A549 (cell line): ENCODE measurements at regions not wholly inside any gene's neighbourhood (a gene's known extent, or its start where the extent isn't known, plus 50 kb on each side); places are given as distances from the start of the nearest gene placed in this dataset.

ENCODE experiments used
- ATAC-seq, 2 experiments: fragments of 200-7000 bp in 1 of 2; fragments of >200 bp in 1 of 2; cut with Nextera tagmentation in 1 of 2; cut with Tn5 transposase in 1 of 2; 3 replicates each; pipeline versions ENCODE4 v1.8.0 to v1.9.1; 2018 to 2020; ENCODE audit warnings: mild to moderate bottlenecking in 1 of 2, moderate library complexity in 1 of 2
- CTCF ChIA-PET: fragments of 300-600 bp; sonication (Branson Sonifier 250); formaldehyde crosslinking; extraction: SDS; loops from one replicate; lab custom pipeline; 2021; ENCODE audit warnings: antibody characterized with exemption, inconsistent platforms; lab: Yijun Ruan, JAX
- POLR2A ChIA-PET: fragments of 350-600 bp; formaldehyde crosslinking; extraction: SDS; loops from one replicate; lab custom pipeline; 2021; ENCODE audit warnings: antibody characterized with exemption, inconsistent platforms; lab: Yijun Ruan, JAX
- DNase-seq, 2 experiments: peaks; one replicate each; pipeline versions ENCODE4 v3.0.0 to v3.0.0-alpha.2; 2011 to 2016; ENCODE audit warnings: low read depth in 1 of 2, low spot score in 1 of 2
- FAIRE-seq: peaks from 2 replicates; lab custom pipeline; 2011; peaks lifted over from hg19 to GRCh38; lab: Jason Lieb, UNC
- H3K27ac ChIP-seq, 2 experiments: fragments of >200 bp; sonication (Bioruptor Twin); formaldehyde crosslinking; 3 replicates each; pipeline ENCODE4 v1.5.1; 2016 to 2017
- H3K4me1 ChIP-seq: fragments of >200 bp; sonication (Bioruptor Twin); formaldehyde crosslinking; 3 replicates; pipeline ENCODE4 v1.6.1; 2016
- H3K4me2 ChIP-seq: fragments of >200 bp; sonication (Bioruptor Twin); formaldehyde crosslinking; 3 replicates; pipeline ENCODE4 v1.6.1; 2016
- H3K4me3 ChIP-seq: fragments of >200 bp; sonication (Bioruptor Twin); formaldehyde crosslinking; 3 replicates; pipeline ENCODE4 v1.5.1; 2016
- H3K9me3 ChIP-seq: fragments of >200 bp; sonication (Bioruptor Twin); formaldehyde crosslinking; 3 replicates; pipeline ENCODE4 v1.6.1; 2016
- CBX2 ChIP-seq: fragments of 200-600 bp; sonication (generic); IDR thresholded peaks from 2 replicates; pipeline ENCODE4 v1.6.1; 2016; ENCODE audit warnings: low read depth, mild to moderate bottlenecking, borderline replicate concordance
- CEBPB ChIP-seq, 2 experiments: fragments of >200 bp in 1 of 2; sonication (Bioruptor Twin) in 1 of 2; formaldehyde crosslinking in 1 of 2; IDR thresholded peaks; 2 replicates each; pipeline ENCODE4 v1.6.1; 2012 to 2016
- CHD2 ChIP-seq: fragments of 150-350 bp; IDR thresholded peaks from 2 replicates; pipeline ENCODE4 v1.6.1; 2014; ENCODE audit warnings: low read length; ENCODE audit not compliant: partially characterized antibody
- ELK1 ChIP-seq: fragments of 150-350 bp; IDR thresholded peaks from 2 replicates; pipeline ENCODE4 v1.6.1; 2014; ENCODE audit warnings: low read depth, mild to moderate bottlenecking, low read length
- EP300 ChIP-seq, 2 experiments: fragments of >200 bp; sonication (Bioruptor Twin); formaldehyde crosslinking; IDR thresholded peaks; 2 replicates in 1 of 2; 3 replicates in 1 of 2; pipeline ENCODE4 v1.6.1; 2016 to 2017
- GATA3 ChIP-seq: IDR thresholded peaks from 2 replicates; pipeline ENCODE4 v1.6.1; 2012; ENCODE audit warnings: borderline replicate concordance
- HOXA7 ChIP-seq: fragments of 250-450 bp; sonication (Bioruptor Pico); IDR thresholded peaks from 2 replicates; pipeline ENCODE4 v1.5.0; 2020; ENCODE audit warnings: mild to moderate bottlenecking, moderate library complexity
- HOXB5 ChIP-seq: fragments of 250-450 bp; sonication (Bioruptor Pico); IDR thresholded peaks from 2 replicates; pipeline ENCODE4 v1.5.0; 2020; ENCODE audit warnings: mild to moderate bottlenecking, moderate library complexity
- JUNB ChIP-seq: fragments of >200 bp; sonication (Bioruptor Twin); formaldehyde crosslinking; IDR thresholded peaks from 2 replicates; pipeline ENCODE4 v1.6.1; 2016
- MAFK ChIP-seq: fragments of 450-650 bp; IDR thresholded peaks from 2 replicates; pipeline ENCODE4 v1.6.1; 2014; ENCODE audit not compliant: partially characterized antibody
- NFE2L2 ChIP-seq: fragments of 150-350 bp; conservative IDR thresholded peaks from 2 replicates; pipeline ENCODE4 v1.6.1; 2014; ENCODE audit warnings: low read length
- NPAS2 ChIP-seq: fragments of 250-450 bp; sonication (Bioruptor Pico); IDR thresholded peaks from 2 replicates; pipeline ENCODE4 v1.8.0; 2022; ENCODE audit warnings: mild to moderate bottlenecking, moderate library complexity, borderline replicate concordance
- POLR2A ChIP-seq: IDR thresholded peaks from 2 replicates; pipeline ENCODE4 v1.6.1; 2012; ENCODE audit warnings: mild to moderate bottlenecking, low read length
- RARB ChIP-seq: fragments of 250-450 bp; sonication (Bioruptor Pico); IDR thresholded peaks from 2 replicates; pipeline ENCODE4 v1.8.0; 2021; ENCODE audit warnings: mild to moderate bottlenecking, moderate library complexity
- SMC3 ChIP-seq: fragments of >200 bp; sonication (Bioruptor Twin); formaldehyde crosslinking; IDR thresholded peaks from 3 replicates; pipeline ENCODE4 v1.6.1; 2018; ENCODE audit warnings: inconsistent platforms
- TFCP2L1 ChIP-seq: fragments of 250-450 bp; sonication (Bioruptor Pico); IDR thresholded peaks from 2 replicates; pipeline ENCODE4 v1.5.0; 2021; ENCODE audit warnings: mild to moderate bottlenecking
- ZNF302 ChIP-seq: fragments of 250-450 bp; sonication (Bioruptor Pico); IDR thresholded peaks from 2 replicates; pipeline ENCODE4 v1.9.0; 2021; ENCODE audit warnings: inconsistent platforms, mild to moderate bottlenecking, moderate library complexity
- WGBS: methylation state at CpG from one replicate; pipeline ENCODE4 v1.1.6; 2017; ENCODE audit errors: missing lambda C conversion rate; 5-methylcytosine and 5-hydroxymethylcytosine counted together
- TF ChIP-seq, protein P1 (sequence below): fragments of 250-450 bp; sonication (Bioruptor Pico); IDR thresholded peaks from 2 replicates; pipeline ENCODE4 v1.5.0; 2020; ENCODE audit warnings: low read depth, mild to moderate bottlenecking, moderate library complexity
- TF ChIP-seq, protein P2 (sequence below): fragments of 450-650 bp; IDR thresholded peaks from 2 replicates; pipeline ENCODE4 v1.6.1; 2014; ENCODE audit warnings: antibody characterized with exemption
- TF ChIP-seq, protein P3 (sequence below): fragments of 250-450 bp; sonication (Bioruptor Pico); IDR thresholded peaks from 2 replicates; pipeline ENCODE4 v1.5.0; 2021; ENCODE audit warnings: mild to moderate bottlenecking, moderate library complexity, borderline replicate concordance

- TF ChIP-seq HOXA7 (CRISPR knock-in tag) (peak; percentile 67; the same call in 1 of the 2 replicates), CEBPB (IDR thresholded peaks at IDR 0.05) (peak; percentile 47 to 54; a peak in 2 of 4 replicates), RARB (CRISPR knock-in tag) (peak; percentile 88), POLR2A (no peak), HOXB5 (CRISPR knock-in tag) (no peak)
- TF ChIP-seq, protein P1, sequence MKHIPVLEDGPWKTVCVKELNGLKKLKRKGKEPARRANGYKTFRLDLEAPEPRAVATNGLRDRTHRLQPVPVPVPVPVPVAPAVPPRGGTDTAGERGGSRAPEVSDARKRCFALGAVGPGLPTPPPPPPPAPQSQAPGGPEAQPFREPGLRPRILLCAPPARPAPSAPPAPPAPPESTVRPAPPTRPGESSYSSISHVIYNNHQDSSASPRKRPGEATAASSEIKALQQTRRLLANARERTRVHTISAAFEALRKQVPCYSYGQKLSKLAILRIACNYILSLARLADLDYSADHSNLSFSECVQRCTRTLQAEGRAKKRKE: peak; percentile 26; the same call in 1 of the 2 replicates
Observed at GRCh38 chr9:21683484-21684175, 118.8 kb upstream of the MTAP start (continued).

- ChIA-PET CTCF (interaction anchor here (0.5 to 1.4 kb wide), 3 partner anchors 11 to 93 kb away, joined by 3 to 6 read pairs (median 3); no protein-coding TSS in a partner anchor), POLR2A (interaction anchor here (0.9 to 4.8 kb wide), 8 partner anchors 67 to 132 kb away, joined by 3 to 61 read pairs (median 6); partner anchors contain the start of gene MTAP)
- no peak for DNase-seq
- Histone ChIP-seq H3K4me3 (peak overlapping the region; percentile 17; the same call in 1 of the 3 replicates), H3K4me2 (peak overlapping the region; percentile 82), H3K27ac (peak overlapping the region; percentile 92 to 94), H3K9me3 (no peaks in the 10 kb centered on the region), H3K4me1 (peaks cover 90% of the 10 kb centered on the region)
- TF ChIP-seq, protein P2, sequence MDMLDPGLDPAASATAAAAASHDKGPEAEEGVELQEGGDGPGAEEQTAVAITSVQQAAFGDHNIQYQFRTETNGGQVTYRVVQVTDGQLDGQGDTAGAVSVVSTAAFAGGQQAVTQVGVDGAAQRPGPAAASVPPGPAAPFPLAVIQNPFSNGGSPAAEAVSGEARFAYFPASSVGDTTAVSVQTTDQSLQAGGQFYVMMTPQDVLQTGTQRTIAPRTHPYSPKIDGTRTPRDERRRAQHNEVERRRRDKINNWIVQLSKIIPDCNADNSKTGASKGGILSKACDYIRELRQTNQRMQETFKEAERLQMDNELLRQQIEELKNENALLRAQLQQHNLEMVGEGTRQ: no peak
- TF ChIP-seq SMC3: no peak
- TF ChIP-seq HOXB5 (CRISPR knock-in tag): no peak
- no peak for TF ChIP-seq JUNB
- no peak for TF ChIP-seq ZNF302 (CRISPR knock-in tag)
- no peak for TF ChIP-seq CHD2
- TF ChIP-seq, protein P3, sequence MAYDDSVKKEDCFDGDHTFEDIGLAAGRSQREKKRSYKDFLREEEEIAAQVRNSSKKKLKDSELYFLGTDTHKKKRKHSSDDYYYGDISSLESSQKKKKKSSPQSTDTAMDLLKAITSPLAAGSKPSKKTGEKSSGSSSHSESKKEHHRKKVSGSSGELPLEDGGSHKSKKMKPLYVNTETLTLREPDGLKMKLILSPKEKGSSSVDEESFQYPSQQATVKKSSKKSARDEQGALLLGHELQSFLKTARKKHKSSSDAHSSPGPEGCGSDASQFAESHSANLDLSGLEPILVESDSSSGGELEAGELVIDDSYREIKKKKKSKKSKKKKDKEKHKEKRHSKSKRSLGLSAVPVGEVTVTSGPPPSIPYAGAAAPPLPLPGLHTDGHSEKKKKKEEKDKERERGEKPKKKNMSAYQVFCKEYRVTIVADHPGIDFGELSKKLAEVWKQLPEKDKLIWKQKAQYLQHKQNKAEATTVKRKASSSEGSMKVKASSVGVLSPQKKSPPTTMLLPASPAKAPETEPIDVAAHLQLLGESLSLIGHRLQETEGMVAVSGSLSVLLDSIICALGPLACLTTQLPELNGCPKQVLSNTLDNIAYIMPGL (CRISPR knock-in tag): no peak
- no peak for TF ChIP-seq MAFK
- no peak for TF ChIP-seq CBX2
- no peak for TF ChIP-seq NPAS2 (CRISPR knock-in tag)
- no peak for TF ChIP-seq ELK1
- no peak for TF ChIP-seq TFCP2L1 (CRISPR knock-in tag)
- no peak for TF ChIP-seq CEBPB (IDR thresholded peaks at IDR 0.05)
- TF ChIP-seq EP300 (IDR thresholded peaks at IDR 0.05): no peak
- TF ChIP-seq NFE2L2: no peak
- no peak for TF ChIP-seq HOXA7 (CRISPR knock-in tag)
- TF ChIP-seq GATA3: no peak
- peak in 1 of 2 experiments; percentile 14; a peak in 2 of 6 replicates for ATAC-seq
- 4% methylated on average over 2 of the region's 2 CpGs for WGBS
- FAIRE-seq: peak; percentile 46
Observed at GRCh38 chr9:21684231-21684630, 118.2 kb upstream of the MTAP start.
